GM06990 (cell line): ENCODE measurements at regions not wholly inside any gene's neighbourhood (a gene's known extent, or its start where the extent isn't known, plus 50 kb on each side); places are given as distances from the start of the nearest gene placed in this dataset.

ENCODE experiments used
- DNase-seq: peaks from one replicate; pipeline ENCODE4 v3.0.0-alpha.2; 2011; ENCODE audit not compliant: insufficient read length; ENCODE audit errors: extremely low read depth
- H3K27me3 ChIP-seq: replicated peaks from 2 replicates; pipeline ENCODE4 v1.6.0; 2011; ENCODE audit warnings: low read length; ENCODE audit not compliant: control insufficient read depth, insufficient read depth
- H3K36me3 ChIP-seq: 2 replicates; pipeline ENCODE4 v1.5.1; 2011; ENCODE audit warnings: low read length; ENCODE audit not compliant: control insufficient read depth, insufficient read depth
- H3K4me3 ChIP-seq: replicated peaks from 2 replicates; pipeline ENCODE4 v1.5.1; 2011; ENCODE audit warnings: low read depth, mild to moderate bottlenecking, control low read depth, low read length
- CTCF ChIP-seq: IDR thresholded peaks from 2 replicates; pipeline ENCODE4 v1.5.1; 2011; ENCODE audit warnings: low read length, control low read depth, mild to moderate bottlenecking, inconsistent platforms; ENCODE audit not compliant: insufficient read depth, poor library complexity, severe bottlenecking

- no peak overlapping the region for H3K4me3 ChIP-seq
- no peaks in the 10 kb centered on the region for H3K36me3 ChIP-seq
- DNase-seq: no peak
- TF ChIP-seq CTCF: no peak
- H3K27me3 ChIP-seq: no peaks in the 10 kb centered on the region
Observed at GRCh38 chr15:47824147-47824546, 106.8 kb downstream of the SEMA6D start.

GRCh38 chr15:47829667-47830066 is 112.4 kb downstream of the SEMA6D start:
- no peak for TF ChIP-seq CTCF
- no peak for DNase-seq
- H3K4me3 ChIP-seq: no peak overlapping the region
- no peaks in the 10 kb centered on the region for H3K36me3 ChIP-seq
- no peaks in the 10 kb centered on the region for H3K27me3 ChIP-seq

- no peaks in the 10 kb centered on the region for H3K27me3 ChIP-seq
Observed at GRCh38 chr15:47834093-47834492, 116.8 kb downstream of the SEMA6D start.

GRCh38 chr15:47839233-47839825 is 122.0 kb downstream of the SEMA6D start:
- no peaks in the 10 kb centered on the region for H3K27me3 ChIP-seq
- H3K36me3 ChIP-seq: no peaks in the 10 kb centered on the region
- no peak for DNase-seq
- no peak overlapping the region for H3K4me3 ChIP-seq
- no peak for TF ChIP-seq CTCF

More at GRCh38 chr15:47834093-47834492, 116.8 kb downstream of the SEMA6D start:
- TF ChIP-seq CTCF: no peak
- DNase-seq: no peak
- Histone ChIP-seq H3K4me3 (no peak overlapping the region), H3K36me3 (no peaks in the 10 kb centered on the region)

- no peaks in the 10 kb centered on the region for H3K27me3 ChIP-seq
- H3K36me3 ChIP-seq: no peaks in the 10 kb centered on the region
- no peak overlapping the region for H3K4me3 ChIP-seq
- TF ChIP-seq CTCF: no peak
- no peak for DNase-seq
Observed at GRCh38 chr15:47843124-47843663, 125.9 kb downstream of the SEMA6D start.

GRCh38 chr15:47844437-47844836 is 127.1 kb downstream of the SEMA6D start:
- Histone ChIP-seq H3K4me3 (no peak overlapping the region), H3K36me3 (no peaks in the 10 kb centered on the region), H3K27me3 (no peaks in the 10 kb centered on the region)
- DNase-seq: no peak
- no peak for TF ChIP-seq CTCF
